Duodenal mucosa (tissue), 2 donors: ENCODE measurements at regions not wholly inside any gene's neighbourhood (a gene's known extent, or its start where the extent isn't known, plus 50 kb on each side); places are given as distances from the start of the nearest gene placed in this dataset.

Source experiments
- H3K27ac ChIP-seq: one replicate; pipeline ENCODE4 v1.7.0; 2013; ENCODE audit warnings: low read depth, low read length
- H3K27me3 ChIP-seq, 2 donors: one replicate each; pipeline ENCODE4 v1.7.0; 2013; ENCODE audit warnings: low read length in 2 of 2, control low read depth in 1 of 2; ENCODE audit not compliant: insufficient read depth in 2 of 2, control insufficient read depth in 1 of 2
- H3K36me3 ChIP-seq, 2 donors: one replicate each; pipeline ENCODE4 v1.7.0; 2013; ENCODE audit warnings: low read length in 2 of 2, control low read depth in 1 of 2; ENCODE audit not compliant: insufficient read depth in 2 of 2, control insufficient read depth in 1 of 2
- H3K4me1 ChIP-seq, 2 donors: one replicate each; pipeline ENCODE4 v1.7.0; 2013; ENCODE audit warnings: low read length in 2 of 2, control low read depth in 1 of 2; ENCODE audit not compliant: insufficient read depth in 2 of 2, control insufficient read depth in 1 of 2
- H3K4me3 ChIP-seq, 2 donors: one replicate each; pipeline ENCODE4 v1.7.0; 2013; ENCODE audit warnings: low read length in 2 of 2, low read depth in 1 of 2
- H3K9ac ChIP-seq, 2 donors: one replicate each; pipeline ENCODE4 v1.7.0; 2013; ENCODE audit warnings: low read length in 2 of 2, low read depth in 1 of 2
- H3K9me3 ChIP-seq, 2 donors: one replicate each; pipeline ENCODE4 v1.7.0; 2013; ENCODE audit warnings: low read length in 2 of 2, control low read depth in 1 of 2; ENCODE audit not compliant: control insufficient read depth in 1 of 2

DNA sequence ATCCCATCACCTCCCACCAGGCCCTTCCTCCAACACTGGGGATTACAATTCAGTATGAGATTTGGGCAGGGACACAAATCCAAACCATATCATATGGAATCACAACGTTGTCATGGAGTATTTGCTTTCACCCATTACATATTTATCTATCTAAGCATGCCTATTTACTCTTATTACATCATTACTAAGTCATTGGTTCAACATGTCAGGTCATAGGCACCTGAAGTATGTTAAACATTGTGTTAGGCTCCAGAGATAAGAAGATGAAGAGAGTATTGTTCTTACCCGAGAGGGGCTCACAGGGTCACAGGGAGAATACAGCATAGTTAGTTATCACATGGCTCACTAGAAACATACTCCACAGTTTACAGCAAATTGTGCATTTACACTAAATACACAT is 150.5 kb downstream of the TMEM161B start:
- H3K36me3 ChIP-seq: no peaks in the 10 kb centered on the region
- H3K27ac ChIP-seq: no peak overlapping the region
- no peak overlapping the region for H3K4me3 ChIP-seq
- no peak overlapping the region for H3K9ac ChIP-seq
- H3K27me3 ChIP-seq: peaks cover 0 to 2% of the 10 kb centered on the region in 2 donors
- H3K4me1 ChIP-seq: no peaks in the 10 kb centered on the region
- H3K9me3 ChIP-seq: no peaks in the 10 kb centered on the region

DNA sequence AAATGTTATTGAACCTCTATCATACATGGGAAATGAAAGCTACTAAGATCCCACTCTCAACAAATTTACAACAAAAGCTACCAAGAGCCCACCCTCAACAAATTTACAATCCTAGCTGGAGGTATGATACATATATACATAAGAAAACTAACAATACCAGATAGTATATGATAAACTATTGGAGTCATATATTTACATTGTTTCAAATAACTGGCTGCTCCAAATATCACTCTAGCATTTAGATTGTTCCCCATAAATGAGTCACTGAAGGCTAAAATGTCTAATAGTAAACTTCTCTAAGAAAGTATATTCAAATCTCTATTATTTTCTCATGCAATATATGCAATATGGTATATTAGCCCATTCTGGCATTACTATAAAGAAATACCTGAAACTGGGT is 151.1 kb downstream of the TMEM161B start:
- Histone ChIP-seq H3K36me3 (no peaks in the 10 kb centered on the region), H3K4me1 (no peaks in the 10 kb centered on the region), H3K9me3 (no peaks in the 10 kb centered on the region), H3K27me3 (peaks cover 0 to 2% of the 10 kb centered on the region in 2 donors), H3K4me3 (no peak overlapping the region), H3K27ac (no peak overlapping the region), H3K9ac (no peak overlapping the region)

DNA sequence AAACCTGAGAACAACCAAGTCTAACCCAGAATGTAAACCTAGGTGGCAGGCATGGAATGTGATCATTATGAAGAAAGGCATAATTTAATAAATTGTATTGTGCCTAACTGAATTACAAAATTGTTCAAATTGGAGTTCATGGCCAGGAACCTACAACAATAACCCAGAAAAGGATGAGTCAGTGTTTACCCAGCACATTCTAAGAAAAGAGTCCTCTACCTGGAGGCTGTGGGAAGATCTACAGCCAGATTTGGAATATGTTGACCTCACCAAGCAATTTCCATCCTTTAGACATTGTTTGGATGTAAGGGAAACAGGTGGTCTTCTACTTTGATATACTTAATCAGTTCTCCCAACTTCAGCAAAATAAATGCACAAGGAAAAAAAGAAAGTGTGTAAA is 152.2 kb downstream of the TMEM161B start:
- no peak overlapping the region for H3K9ac ChIP-seq
- H3K27me3 ChIP-seq: peaks cover 0 to 2% of the 10 kb centered on the region in 2 donors
- no peak overlapping the region for H3K27ac ChIP-seq
- no peaks in the 10 kb centered on the region for H3K9me3 ChIP-seq
- no peak overlapping the region for H3K4me3 ChIP-seq
- no peaks in the 10 kb centered on the region for H3K4me1 ChIP-seq
- no peaks in the 10 kb centered on the region for H3K36me3 ChIP-seq

DNA sequence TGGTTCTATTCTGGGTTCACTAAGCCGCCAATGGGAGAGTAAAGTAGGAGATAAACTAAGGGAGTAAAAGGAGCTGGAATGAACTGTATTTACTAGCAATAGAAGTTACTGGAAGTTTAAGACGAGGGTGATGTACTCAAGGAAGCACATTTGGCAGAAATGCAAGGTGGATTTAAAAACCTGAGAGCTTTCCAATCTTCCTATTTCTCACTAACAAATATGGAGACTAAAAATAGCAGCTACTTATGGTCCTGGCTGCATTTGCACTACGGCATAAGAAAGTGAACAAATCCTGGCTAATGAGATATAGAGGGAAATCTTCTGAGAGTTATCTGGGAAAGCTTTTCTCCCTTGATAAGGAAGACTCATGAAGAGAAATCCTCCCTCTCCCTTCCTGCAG is 153.4 kb downstream of the TMEM161B start:
- H3K9ac ChIP-seq: no peak overlapping the region
- H3K9me3 ChIP-seq: no peaks in the 10 kb centered on the region
- peaks cover 0 to 2% of the 10 kb centered on the region in 2 donors for H3K27me3 ChIP-seq
- H3K4me3 ChIP-seq: no peak overlapping the region
- no peaks in the 10 kb centered on the region for H3K36me3 ChIP-seq
- H3K4me1 ChIP-seq: no peaks in the 10 kb centered on the region
- H3K27ac ChIP-seq: no peak overlapping the region

DNA sequence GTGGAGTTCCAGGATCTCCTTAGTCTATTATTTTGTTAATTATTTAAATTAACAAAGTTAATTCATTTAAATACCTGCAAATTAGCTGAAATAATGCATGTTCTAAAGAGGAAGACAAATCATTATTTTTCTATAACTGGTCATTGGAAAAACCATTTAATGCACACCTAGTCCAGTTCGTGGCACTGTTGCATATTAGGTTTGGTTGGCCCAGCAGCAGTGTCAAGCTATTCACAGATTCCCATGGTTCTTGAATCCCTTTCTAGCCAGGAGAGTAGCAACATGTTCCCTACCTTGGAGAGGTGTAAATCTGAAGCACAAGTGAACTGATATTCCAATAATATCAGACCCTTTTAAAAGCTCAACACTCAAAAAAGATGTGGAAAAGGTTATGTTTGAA is 155.2 kb downstream of the TMEM161B start:
- H3K4me3 ChIP-seq: no peak overlapping the region
- peaks cover 0 to 2% of the 10 kb centered on the region in 2 donors for H3K27me3 ChIP-seq
- H3K4me1 ChIP-seq: no peaks in the 10 kb centered on the region
- H3K36me3 ChIP-seq: no peaks in the 10 kb centered on the region
- H3K9me3 ChIP-seq: no peaks in the 10 kb centered on the region
- H3K27ac ChIP-seq: no peak overlapping the region
- no peak overlapping the region for H3K9ac ChIP-seq

DNA sequence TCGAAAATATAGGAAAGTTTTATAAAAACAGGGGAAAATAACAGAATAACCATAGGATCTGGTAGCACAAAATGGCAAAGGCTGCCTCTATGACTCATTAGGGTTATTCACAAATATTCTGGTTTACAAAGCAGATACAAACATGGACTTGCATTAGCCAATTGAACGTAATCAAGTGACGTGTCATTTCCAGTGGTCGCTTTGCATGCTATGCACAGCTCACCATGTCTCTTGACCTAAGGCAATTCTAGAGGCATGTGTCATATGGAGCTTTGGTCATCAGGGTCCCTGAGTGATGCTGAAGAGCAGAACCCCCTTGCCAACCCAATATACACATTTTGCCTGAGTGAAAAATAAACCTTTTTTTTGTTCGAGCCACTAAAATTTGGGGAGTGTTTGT is 158.8 kb downstream of the TMEM161B start:
- no peaks in the 10 kb centered on the region for H3K27me3 ChIP-seq
- H3K9ac ChIP-seq: no peak overlapping the region
- H3K9me3 ChIP-seq: no peaks in the 10 kb centered on the region
- H3K27ac ChIP-seq: no peak overlapping the region
- no peak overlapping the region for H3K4me3 ChIP-seq
- H3K4me1 ChIP-seq: no peaks in the 10 kb centered on the region
- no peaks in the 10 kb centered on the region for H3K36me3 ChIP-seq

DNA sequence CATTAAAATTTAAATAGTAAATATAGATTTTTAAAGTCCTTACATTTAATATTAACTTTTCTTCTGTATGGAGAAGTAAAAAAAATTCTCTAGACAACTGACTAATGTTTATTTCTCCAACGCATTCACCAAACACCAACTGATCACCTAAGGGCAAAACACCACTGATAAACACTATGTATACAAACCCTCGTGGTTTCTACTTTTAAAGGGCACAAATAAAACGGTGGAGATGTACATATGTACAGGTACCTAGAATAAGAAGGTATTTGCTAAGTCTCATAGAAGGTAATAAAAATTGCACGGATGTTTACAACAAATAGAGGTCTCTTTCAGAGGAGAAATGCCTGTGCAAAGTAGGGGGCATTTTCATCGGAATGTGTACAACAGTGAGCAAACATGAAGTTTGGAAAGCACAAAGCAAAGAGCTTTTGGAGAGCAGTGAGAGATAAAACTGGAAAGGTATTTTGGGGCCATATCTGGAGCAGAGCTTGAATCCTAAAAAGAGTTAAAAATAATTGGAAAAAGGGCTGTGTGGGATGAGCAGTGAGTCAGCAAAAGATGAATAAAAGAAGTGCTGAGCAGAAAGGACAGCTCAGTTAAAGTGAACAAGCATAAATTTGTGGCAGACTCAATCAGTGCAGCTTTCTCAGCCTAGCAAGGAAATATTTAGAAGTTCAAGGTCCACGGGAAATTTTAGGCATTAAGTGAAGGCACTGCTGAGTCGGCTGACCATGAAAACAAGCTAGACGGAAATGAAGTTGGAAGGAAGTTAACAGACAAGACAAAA is 160.0 kb downstream of the TMEM161B start:
- H3K9me3 ChIP-seq: no peaks in the 10 kb centered on the region
- no peaks in the 10 kb centered on the region for H3K36me3 ChIP-seq
- H3K27me3 ChIP-seq: no peaks in the 10 kb centered on the region
- H3K4me1 ChIP-seq: no peaks in the 10 kb centered on the region
- H3K9ac ChIP-seq: no peak overlapping the region
- no peak overlapping the region for H3K27ac ChIP-seq
- no peak overlapping the region for H3K4me3 ChIP-seq

DNA sequence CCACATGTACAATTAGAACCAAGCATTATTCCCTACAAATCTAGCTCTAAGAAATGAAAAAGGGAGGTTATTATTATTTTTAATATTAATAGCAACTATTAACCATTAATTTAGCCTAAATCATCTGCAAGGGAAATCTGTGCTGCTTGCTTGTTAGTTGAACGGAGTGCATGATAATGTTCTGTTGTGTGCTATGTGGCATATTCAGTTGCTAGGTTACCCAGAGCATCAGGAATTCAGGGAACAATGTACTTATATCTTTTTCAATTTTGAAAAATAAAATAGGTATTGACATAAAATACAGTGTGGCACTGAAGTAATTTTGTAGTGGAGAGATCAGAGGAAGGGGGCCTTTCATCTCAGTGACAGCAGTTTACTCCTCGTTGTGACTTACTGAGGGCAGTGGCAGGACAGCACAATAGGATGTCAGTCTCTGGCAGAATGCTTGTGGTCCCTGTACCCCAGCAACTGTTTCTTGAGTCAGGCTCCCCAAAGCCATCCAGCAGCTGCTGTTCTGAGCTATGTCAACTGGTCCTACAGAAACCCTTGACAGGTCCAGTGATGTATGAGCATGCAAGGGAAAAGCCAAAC is 173.6 kb downstream of the TMEM161B start:
- no peaks in the 10 kb centered on the region for H3K36me3 ChIP-seq
- H3K4me1 ChIP-seq: no peaks in the 10 kb centered on the region
- no peaks in the 10 kb centered on the region for H3K27me3 ChIP-seq
- H3K9ac ChIP-seq: no peak overlapping the region
- no peaks in the 10 kb centered on the region for H3K9me3 ChIP-seq
- H3K27ac ChIP-seq: no peak overlapping the region
- H3K4me3 ChIP-seq: no peak overlapping the region

DNA sequence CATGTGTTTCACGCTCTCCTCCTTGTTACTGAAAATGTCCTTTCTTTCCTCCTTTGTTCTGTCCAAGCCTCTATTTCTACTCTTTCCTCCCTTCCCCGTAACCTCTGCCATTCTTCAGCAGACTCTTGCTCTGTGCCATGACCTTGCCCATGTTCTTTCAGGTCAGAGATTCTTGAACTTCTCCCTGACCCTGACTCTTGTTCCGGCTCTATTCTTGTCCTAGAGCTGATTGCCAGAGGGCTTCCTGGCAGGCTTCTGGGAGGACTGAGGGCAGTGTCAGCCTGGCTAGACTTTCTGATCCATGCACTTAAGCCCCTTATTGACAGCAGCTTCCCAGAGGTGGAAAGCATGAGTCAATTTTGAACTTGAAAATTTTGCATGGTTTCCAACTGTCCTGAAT is 174.2 kb downstream of the TMEM161B start:
- Histone ChIP-seq H3K9ac (no peak overlapping the region), H3K27ac (no peak overlapping the region), H3K4me3 (no peak overlapping the region), H3K27me3 (no peaks in the 10 kb centered on the region), H3K9me3 (no peaks in the 10 kb centered on the region), H3K36me3 (no peaks in the 10 kb centered on the region), H3K4me1 (no peaks in the 10 kb centered on the region)

DNA sequence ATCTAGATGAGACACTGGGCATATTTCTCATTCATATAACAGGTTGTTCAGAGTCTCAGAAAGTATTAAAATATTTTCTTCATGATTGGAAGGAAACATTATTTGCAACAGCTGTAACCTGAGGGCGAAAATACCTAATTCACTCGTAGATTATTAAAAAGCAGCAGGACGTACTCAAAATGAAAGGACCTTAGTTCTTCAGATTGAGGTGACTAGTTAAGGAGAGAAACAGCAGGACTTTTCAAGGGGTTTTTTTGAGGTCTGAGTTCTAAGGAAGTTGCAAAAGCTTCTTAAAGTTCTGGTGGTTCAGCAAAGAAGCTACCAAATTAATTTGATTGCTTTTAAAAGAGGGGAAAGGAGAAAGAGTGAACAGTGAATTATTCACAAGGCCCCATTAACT is 174.9 kb downstream of the TMEM161B start:
- H3K9ac ChIP-seq: no peak overlapping the region
- H3K27ac ChIP-seq: no peak overlapping the region
- no peaks in the 10 kb centered on the region for H3K4me1 ChIP-seq
- no peaks in the 10 kb centered on the region for H3K36me3 ChIP-seq
- no peak overlapping the region for H3K4me3 ChIP-seq
- H3K9me3 ChIP-seq: no peaks in the 10 kb centered on the region
- H3K27me3 ChIP-seq: no peaks in the 10 kb centered on the region
